ENCODE measurements at regions not wholly inside any gene's neighbourhood (a gene's known extent, or its start where the extent isn't known, plus 50 kb on each side); places are given as distances from the start of the nearest gene placed in this dataset.

DNA sequence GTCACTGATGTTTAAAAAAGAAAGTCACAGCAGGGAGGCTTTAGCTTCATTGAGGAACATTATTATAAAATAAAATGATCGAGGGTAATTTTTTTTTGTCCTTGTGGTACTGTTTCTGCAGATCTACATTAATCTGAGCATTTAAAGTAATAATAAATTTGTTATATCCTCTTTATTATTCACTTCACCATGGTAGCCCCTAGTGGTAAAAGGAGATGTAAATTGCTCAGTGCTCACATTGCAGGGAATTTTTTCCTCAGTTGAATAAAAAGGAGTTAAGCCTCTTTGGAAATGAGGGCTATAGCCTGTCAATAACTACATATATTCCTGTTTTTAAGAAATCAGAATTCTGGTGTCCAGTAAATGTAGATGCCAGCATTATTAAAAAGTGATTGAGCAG, 99.7 kb upstream of the VPREB1 start:
- DNase-seq: no peak

DNA sequence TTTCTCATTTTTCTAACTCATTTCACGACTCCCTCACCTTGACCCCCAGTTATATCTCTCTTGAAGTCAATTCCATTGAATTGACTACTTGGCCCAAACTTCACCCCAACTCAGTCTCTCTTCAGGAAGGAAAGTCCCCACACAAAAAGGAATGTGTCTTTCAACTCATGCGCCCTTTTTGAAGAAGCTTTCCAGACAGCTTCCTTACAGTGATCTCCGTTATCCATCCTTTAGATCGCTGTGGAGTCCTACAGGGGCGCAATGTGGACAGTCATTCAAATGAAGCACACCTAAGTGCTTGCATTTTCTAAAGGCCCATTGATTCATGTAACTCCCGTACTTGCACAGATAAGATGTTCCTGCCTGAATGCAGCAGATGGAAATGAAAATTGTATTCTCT, 101.1 kb upstream of the VPREB1 start:
- no peak for DNase-seq

DNA sequence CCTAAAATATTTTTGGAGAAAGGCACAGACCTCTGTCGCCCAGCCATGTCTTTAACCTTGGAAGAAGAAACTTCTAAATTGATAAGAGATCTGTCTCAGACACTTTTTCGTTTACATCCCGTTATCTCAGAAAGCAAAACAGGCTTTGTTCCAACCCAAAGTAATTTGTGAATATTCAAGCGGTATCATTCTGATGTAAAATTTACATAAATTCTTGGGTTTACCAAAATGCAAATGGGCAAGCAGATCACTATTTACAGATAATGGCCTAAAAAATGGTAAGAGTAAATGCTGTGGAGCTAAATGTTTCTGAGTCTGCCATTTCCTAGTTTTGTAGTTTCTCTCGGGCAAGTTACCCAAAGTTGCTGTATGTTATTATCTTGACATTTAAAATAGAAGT, 101.9 kb upstream of the VPREB1 start:
- no peak for DNase-seq

DNA sequence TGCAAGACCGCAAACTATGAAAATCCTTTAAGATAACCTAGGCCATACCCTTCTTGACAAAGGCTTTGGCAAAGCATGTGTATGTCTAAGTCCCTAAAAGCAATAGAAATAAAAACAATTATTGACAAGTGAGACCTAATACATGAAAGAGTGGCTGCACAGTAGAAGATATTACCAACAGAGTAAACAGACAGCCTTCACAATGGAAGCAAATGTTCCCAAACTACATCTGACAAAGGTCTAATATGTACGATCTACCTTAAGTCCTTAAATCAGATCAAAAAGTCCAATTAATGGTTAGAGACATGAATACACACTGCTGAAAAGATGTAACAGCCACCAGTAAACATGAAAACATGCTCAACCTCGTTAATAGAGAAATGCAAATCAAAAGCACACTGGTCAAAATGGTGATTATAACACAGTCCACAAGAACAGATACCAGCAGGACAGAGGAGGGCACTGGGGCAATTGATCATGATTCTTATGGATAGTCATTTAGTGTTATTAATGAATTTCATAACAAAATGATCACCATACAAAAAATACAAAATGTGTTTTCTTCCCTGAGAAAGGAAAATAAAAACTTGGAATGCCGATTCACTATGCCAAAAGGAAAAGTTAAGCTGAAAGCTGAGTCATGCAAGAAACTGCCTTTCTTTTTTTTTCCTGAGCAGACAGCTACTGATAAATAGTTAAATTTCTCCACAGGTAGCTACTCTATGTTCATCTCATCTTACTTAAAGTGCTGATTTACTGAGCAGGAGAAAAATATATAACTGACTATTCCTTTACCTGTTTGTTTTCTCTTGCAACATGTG, 102.6 kb upstream of the VPREB1 start:
- DNase-seq: no peak

DNA sequence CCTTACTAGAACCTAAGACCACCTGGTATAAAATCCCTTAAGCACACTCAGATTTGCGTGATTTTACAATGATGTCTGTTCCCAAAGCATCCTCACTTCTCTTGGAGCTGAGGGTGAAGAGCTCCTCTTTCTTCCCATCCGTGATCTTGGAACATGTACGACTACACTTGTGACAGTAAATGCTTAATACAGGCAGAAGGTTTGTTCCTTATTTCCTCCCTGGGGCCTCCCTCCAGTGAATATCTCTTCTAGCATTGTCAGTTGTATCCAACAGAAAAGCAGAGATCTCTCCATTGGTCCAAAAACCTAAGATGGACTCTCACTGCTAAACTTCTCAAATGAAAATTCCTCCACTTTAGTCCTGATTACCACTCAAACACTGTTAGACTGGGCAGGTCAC, 103.6 kb upstream of the VPREB1 start:
- DNase-seq: no peak

DNA sequence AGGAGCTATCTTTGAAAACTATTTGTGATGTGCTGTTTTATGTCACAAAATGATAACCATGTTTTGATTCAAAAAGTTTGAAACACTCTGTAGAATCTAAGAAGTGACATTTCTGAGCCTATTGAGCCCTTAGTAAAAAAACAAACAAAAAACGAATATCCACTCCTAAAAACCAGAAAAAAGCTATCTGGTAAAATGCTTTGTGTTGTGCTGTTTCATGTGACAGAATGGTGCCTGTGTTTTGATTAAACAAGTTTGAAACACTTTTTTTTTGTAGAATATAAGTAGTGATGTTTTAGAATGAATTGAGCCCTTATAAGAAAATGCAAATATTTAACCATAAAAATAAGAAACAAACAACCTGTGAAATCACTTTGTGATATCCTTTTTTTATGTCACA, 105.2 kb upstream of the VPREB1 start:
- DNase-seq: no peak

DNA sequence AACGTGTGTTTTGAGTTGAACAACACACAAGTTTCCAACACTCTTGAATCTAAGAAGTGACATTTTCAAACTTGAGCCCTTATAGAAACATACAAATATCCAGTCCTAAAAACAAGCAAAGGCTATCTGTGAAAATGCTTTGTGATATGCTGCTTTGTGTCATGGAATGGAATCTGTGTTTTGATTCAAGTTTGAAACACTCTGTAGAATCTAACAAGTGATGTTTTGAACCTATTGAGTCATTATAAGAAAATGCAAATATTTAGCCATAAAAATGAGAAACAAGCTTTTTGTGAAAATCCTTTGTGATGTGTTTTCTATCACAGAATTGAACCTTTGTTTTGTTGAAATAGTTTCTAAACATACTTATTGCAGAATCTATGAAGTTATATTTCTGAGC, 105.7 kb upstream of the VPREB1 start:
- DNase-seq: no peak

DNA sequence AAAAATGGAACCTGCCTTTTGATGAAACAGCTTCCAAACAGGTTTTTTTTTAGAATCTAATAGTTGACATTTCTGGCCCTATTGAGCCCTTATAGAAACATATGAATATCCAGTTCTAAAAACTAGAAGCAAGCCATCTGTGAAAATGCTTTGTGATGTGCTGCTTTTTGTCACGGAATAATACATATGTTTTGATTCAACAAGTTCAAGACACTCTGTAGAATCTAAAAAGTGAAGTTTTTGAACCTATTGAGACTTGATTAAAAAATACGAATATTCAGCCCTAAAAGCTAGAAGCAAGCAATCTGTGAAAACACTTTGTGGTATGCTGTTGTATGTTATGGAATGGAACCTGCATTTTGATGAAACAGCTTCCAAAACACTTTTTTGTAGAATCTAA, 106.7 kb upstream of the VPREB1 start:
- DNase-seq: no peak

DNA sequence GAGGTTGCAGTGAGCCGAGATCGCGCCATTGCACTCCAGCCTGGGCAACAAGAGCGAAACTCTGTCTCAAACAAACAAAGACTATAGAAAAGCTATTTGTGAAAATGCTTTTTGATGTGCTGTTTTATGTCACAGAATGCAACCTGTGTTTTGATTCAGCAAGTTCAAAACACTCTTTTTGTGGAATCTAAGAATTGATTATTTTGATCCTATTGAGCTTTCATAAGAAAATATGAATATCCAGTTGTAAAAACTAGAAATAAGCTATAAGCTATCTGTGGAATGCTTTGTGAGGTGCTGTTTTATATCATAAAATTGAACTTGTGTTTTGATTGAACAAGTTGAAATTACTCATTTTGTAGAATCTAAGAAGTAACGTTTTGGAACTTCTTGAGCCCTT, 110.7 kb upstream of the VPREB1 start:
- no peak for DNase-seq

DNA sequence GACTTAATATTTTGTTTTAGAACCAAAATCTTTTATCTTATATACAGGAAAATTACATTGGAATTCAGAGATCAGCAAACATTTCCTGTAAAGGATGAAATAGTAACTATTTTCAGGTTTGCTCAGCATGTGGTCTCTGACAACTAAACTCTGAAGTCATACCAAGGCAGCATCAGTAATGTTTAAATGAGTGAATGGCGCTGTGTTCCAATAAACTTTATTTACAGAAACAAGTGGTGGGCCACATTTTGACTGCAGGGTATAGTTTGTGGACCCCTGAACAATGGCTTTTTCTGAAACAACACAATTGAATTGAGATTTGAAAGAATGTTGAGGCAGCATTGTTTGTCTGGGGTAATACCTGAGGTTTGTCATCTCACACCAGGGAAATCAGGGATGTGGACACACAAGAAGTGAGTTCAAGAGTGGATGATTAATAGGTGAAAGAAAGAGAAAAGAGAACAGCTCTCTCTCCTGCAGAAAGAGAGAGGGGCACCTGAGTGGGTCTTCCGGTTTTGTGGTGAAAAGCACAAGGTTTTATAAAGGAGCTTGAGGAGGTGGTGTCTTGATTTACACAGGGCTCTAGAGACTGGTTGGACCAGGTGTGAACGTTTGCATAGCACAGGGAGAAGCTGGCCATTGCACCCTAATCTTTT, 113.5 kb upstream of the VPREB1 start:
- no peak for DNase-seq

DNA sequence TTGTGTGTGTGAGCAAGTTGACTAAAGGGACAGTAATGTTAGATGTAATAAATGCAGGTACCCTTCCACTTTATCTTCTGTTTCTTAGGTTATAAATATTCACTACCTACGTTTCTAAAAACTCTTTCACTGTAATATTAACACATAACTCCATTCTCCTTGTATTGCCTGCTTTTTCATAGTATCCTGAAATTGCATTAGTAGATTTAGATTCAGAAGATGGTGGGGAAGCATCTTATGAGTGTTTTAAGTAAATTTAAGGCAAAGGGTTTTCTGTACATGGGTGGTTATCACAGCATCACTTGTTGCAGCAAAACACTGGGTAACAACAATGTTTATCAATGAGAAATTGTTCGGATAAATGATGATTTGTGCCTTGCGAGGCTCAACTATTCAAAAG, 115.2 kb upstream of the VPREB1 start:
- no peak for DNase-seq

DNA sequence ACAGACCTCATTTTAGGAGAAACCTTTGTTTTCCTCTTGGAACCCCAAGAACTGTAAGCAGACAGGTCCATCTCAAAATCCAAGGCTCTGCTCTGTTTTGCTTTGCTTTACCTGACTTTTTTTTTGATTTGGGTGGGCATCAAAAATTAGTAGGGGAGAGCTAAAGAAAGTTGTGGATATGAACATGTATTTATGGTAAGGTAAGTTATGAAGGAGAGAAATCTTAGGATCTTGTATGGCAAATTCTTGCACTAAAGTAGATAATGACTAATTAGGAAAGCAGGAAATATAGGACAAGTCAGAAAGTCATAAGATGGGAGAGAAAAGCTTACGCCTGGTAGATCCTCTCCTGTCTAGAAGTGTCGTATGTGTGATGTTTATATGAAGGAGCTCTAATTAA, 116.1 kb upstream of the VPREB1 start:
- DNase-seq: no peak

DNA sequence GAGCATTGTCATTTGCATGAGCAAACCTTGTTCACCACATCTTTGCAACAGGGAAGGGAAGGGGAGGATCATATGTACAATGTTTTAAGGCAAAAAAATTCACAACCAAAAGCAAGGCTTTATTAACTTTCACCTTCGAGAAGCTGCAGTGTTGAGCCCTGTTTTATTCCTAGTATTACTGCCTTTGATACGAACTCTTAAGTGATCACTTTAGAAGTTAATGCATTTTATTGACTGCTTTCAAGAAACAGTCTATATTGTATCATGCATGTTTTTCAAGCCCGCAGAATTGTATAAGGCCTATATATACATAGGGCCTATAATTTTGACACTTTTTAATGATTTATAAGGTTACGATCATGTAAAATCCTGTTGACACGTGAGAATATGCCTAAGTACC, 117.5 kb upstream of the VPREB1 start:
- DNase-seq: no peak

DNA sequence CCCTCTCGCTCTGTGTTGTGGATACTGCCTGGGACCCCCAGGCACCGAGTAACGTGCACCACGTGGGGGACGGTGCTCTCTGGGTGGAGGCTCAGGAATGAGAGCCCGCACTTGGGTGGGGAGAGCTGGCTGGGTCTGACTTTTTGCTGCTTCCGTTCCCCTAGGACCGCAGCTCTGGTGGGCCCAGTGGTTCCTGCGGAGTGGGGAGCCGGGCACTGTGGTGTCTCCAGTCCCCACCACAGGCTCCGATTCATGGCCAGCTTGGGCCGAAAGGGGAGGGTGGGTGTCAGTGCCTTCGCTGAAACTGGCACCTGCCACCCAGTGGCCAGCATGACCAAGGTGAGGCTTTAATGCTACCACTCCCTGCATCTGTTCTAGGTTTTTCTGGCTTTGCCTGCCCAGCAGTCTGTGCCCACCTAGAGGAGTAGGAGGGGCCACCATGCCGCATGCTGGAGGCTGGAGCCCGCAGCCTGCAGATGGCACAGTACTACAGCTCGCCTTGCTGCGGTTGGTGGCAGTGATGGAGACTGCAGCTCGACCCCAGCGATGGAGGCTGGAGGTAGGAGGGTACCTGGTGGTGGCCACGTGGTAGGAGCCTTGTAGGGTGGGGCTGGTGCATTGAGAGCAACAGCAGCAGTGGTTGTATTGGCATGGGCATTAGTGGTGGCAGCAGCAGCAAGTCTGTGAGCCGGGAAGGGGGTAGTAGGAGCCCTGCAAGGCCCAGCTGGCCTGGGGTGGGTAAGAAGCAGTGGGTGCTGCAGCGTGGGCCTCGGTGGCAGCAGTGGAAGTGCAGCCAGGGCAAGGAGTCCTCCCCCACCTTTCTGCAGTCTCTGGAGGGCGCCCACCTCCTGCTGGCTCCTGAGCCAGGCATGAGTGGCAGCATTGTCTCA, 118.8 kb upstream of the VPREB1 start:
- DNase-seq: no peak

DNA sequence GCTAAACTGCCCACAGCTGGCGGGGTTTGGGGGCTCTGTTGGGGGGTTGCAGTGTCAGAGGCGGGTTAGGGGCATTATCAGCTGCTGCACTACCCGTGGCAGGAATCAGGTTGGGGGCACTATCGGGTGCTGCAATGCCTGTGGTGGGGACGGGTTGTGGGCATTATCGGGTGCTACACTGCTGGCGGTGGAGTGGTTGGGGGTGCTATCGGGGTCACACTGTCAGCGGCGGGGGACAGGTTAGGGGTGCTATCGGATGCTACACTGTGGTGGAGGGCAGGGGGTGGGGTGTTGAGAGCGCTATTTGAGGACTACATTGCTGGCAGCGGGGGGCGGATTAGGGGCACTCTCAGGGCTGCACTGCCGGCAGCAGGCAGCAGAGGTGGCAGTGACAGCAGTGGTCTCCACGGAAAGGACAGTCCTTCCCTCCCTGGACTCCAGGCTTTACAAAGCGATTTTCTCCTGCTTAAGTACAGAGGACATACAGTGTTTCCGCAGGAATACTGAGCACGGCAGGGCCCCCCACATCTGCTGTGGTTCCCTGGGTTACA, 119.5 kb upstream of the VPREB1 start:
- no peak for DNase-seq

DNA sequence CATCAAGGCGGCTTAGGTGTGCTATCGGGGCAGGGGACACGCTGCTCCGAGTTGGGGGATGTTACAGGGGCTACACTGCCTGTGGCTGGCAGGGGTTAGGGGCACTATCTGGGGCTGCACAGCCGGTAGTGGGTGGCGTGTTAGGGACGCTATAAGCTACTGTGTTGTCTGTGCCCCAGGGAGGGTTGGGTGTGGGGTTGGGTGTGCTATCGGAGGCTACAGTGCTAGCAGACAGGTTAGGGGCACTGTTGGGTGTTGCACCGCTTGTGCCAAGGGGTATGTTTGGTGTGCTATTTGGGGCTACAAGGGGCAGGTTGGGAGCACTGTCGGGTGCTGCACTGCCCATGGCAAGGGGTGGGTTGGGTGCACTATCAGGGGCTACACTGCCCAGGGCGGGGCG, 120.2 kb upstream of the VPREB1 start:
- DNase-seq: no peak

DNA sequence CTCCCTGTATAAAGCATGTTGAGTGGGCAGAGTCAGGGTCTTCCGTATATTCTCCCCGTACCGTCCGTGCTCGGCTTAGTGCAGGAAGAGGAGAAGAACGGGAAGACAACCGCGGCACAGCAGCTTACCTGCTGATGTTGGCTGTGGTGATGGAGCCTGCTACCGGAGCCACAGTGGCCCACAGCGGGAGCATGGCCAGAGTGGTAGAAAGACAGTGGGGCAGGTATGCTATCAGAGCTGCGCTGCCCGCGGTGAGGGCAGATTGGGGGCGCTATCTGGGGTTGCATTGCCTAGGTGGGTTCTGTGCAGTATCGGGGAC, 120.7 kb upstream of the VPREB1 start:
- no peak for DNase-seq

DNA sequence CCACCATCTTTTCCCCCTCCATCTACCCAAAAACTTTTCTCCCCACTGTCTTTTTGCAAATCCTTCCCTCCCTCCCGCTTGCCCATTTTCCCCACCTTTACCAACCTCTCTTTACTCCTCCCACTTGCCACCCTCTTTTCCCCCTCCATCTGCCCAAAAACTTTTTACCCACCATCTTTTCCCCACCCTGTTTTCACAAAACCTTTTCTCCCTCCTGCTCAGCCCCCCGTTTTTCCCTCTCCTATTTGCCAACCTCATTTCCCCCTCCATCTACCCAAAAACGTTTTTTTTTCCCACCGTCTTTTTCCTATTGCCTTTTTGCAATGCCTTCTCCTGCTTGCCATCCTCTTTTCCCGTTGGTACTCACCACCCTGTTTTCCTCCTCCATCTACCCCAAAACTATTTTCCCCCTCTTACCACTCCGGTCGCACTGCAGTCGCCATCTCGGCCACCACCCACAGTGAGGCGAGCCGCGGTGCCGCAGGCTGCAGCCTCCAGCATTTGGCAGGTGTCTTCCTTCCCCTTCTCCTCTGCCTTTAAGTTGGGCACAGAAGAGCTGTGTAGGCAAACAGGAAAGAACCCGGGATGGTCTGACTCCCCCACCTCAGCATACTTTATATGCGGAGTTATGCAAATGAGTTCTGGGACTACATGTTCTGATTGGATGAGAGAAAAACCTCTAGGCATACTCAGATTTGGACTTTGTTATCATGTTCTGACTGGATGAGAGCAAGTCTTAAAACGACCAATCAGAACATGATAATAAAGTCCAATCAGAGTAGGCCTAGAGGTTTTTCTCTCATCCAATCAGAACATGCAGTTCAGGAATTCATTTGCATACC, 121.2 kb upstream of the VPREB1 start:
- DNase-seq: no peak

DNA sequence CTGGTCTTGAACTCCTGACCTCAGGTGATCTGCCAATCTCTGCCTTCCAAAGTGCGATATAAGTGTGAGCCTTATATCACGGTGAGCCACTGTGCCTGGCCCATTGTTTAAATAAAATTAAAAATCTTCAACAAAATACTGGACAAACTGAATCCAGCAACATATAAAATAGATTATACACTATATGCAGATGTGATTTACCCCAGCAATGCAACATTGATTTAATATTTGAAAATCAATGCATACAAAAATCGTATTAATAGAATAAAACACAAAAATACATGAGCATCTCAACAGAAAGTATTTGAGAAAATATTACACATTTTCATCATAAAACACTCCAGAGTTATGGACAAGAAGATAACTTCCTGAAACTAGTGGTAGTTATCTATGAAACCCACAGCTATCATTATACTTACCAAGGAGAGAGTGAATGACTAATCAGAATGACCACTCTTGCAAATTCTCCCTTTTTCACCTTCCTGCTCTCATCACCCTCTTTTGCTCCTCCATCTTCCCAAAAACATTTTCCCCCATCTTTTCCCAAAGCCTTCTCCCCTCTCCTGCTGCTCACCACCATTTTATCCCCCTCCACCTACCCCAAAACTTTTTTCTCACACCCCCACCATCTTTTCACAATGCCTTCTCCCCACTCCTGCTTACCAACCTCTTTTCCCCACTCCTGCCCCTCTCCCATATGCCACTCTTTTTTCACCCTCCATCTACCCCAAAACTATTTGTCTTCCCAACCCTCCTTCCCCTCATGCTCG, 122.1 kb upstream of the VPREB1 start:
- no peak for DNase-seq

DNA sequence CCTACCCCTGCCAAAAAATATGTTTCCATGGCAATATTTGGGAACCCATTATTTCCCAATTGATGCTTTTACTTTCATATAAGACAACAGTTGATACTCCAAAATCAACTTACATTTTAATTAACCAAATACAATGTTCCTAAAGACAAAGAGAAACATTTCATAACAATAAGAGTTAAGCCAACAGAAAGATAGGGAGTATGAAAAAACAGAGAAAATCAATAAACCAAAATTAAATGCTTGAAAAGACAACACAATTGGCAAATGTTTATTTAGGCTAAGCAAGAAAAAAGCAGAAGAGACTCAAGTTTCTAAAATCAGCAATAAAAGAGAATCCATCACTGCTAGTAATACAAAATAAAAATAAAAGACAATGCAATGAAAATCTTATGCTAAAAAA, 123.1 kb upstream of the VPREB1 start:
- DNase-seq: no peak

DNA sequence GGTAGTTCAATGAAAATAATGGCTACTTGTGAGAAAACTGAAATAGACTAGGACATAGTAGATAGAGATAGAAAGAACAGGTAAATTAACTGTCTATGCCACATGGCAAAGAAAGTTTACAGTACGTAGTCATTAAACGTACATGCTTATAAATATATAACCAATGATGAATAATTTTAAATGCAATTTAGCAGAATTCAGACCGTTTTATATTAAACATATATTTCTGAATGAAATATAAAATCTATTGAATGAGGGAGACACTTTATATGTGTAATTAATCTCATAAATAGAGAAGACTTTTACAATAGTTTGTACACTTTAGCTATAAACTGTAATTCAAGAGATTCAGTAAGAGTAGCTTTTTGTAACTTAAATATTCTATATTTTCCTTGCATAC, 124.4 kb upstream of the VPREB1 start:
- DNase-seq: no peak

DNA sequence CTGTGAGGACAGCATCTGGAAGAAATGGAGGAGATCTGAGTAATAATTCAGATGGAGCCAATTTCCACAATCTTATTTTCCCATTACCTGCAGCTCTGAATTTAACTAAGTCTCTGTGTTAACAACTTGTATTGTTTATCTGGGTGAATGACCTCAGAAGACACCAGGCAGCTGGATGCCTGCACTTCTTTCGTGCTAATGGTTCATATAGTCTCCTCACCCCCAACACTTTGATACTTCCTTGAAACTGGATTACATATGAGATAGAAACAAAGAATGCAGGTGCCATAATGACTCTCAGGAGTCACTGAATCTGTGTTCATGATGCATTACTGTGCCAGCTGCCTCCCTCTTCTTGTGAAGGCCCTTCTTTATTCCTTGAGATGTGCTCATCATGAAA, 125.6 kb upstream of the VPREB1 start:
- no peak for DNase-seq

Data from GDM1 (cell line).